Gastroesophageal sphincter (tissue), 3 donors: ENCODE measurements at regions not wholly inside any gene's neighbourhood (a gene's known extent, or its start where the extent isn't known, plus 50 kb on each side); places are given as distances from the start of the nearest gene placed in this dataset.

Source experiments
- POLR2AphosphoS5 ChIP-seq: sonication (generic); formaldehyde crosslinking; IDR thresholded peaks from one replicate; pipeline ENCODE4 v1.6.1; 2017; ENCODE audit warnings: antibody characterized with exemption
- TF ChIP-seq, protein P1 (sequence below), 4 experiments: fragments of 200-600 bp in 2 of 4; fragments of 450-650 bp in 2 of 4; sonication (generic) in 1 of 4; IDR thresholded peaks; one replicate each; pipeline ENCODE4 v1.5.1; 2017 to 2019; ENCODE audit warnings: antibody characterized with exemption in 4 of 4, mild to moderate bottlenecking in 2 of 4, moderate library complexity in 2 of 4

DNA sequence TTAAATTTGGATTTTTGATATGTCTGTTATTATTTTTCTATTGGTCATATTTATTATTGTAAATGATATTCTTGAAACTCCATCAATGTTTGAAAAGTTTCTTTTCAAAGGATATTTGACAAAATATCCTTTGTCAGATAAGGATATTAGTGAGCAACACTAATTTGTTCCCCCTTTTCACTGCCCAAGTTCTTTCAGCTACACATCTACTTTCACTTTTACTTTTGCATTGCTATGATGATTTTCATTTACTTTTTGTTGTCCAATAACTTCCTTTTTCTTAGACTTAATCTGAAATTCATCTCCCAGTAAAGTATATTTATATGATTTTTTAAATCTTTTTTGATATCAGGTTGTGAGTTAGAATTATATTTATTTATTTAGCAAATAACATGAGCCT is 542.3 kb upstream of the ADGRL3 start:
- TF ChIP-seq, protein P1, sequence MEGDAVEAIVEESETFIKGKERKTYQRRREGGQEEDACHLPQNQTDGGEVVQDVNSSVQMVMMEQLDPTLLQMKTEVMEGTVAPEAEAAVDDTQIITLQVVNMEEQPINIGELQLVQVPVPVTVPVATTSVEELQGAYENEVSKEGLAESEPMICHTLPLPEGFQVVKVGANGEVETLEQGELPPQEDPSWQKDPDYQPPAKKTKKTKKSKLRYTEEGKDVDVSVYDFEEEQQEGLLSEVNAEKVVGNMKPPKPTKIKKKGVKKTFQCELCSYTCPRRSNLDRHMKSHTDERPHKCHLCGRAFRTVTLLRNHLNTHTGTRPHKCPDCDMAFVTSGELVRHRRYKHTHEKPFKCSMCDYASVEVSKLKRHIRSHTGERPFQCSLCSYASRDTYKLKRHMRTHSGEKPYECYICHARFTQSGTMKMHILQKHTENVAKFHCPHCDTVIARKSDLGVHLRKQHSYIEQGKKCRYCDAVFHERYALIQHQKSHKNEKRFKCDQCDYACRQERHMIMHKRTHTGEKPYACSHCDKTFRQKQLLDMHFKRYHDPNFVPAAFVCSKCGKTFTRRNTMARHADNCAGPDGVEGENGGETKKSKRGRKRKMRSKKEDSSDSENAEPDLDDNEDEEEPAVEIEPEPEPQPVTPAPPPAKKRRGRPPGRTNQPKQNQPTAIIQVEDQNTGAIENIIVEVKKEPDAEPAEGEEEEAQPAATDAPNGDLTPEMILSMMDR (IDR thresholded peaks at IDR 0.05) = no peak
- TF ChIP-seq POLR2AphosphoS5 = no peak
